ENCODE measurements at regions not wholly inside any gene's neighbourhood (a gene's known extent, or its start where the extent isn't known, plus 50 kb on each side); places are given as distances from the start of the nearest gene placed in this dataset.

- no peak for DNase-seq (ENCODE audit: low spot score)
Observed at GRCh38 chr18:8944871-8945245, 157.6 kb upstream of the NDUFV2 start.

GRCh38 chr18:8945514-8945913 is 157.0 kb upstream of the NDUFV2 start:
- DNase-seq (ENCODE audit: low spot score): no peak

- no peak for DNase-seq (ENCODE audit: low spot score)
Observed at GRCh38 chr18:8946066-8946838, 156.2 kb upstream of the NDUFV2 start.

- DNase-seq (ENCODE audit: low spot score): no peak
Observed at GRCh38 chr18:8947566-8947965, 154.9 kb upstream of the NDUFV2 start.

DNA sequence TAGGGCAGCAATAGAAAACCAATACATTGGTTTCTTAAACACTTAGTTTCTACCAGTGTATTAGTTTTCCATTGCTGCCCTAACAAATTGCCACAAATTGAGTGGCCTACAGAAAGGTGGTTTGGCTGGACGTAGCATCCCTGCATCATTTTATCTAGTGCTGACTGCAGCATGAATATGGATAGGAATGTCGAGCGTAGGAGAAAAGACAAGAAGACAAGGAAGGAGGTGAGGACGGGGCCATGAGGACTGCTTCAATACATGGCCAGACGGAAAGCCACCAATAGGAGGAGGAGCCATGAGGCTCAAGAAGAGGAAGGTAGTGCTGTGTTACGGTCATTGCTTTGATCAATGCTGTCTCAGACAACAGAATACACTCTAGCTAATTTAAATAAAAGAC is 154.5 kb upstream of the NDUFV2 start:
- no peak for DNase-seq (ENCODE audit: low spot score)

DNA sequence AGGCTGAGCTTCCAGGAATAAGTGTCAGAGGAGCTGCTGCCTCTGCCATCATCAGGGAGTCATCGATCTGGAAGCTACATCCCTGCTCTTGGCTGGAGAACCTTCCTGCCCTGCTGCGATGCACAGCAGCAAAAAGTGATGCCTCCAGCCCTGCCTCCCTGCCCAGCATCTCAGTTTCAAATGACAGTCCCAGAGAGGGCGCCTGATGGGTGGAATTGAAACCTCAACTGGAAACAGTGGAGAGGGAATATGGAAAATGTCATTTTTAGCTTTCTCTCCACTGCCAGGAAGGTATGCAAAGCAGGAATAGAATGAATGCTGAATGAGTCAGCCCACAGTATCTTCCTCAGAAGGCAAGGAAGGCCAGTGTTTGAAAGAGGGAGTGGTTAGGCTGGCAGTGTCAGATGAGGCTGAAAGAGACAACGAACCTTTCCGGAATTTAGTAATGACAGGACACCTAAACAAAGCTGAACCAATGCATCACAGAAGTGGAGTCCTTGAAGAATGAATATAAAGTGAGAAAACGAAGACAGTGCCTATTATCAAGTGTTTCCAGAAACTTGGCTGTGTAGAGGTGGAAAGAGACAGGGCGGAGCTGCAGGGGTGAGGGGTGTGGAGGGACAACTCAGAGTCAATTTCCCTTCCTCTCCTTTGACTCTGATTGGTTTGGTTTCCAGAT is 153.9 kb upstream of the NDUFV2 start:
- DNase-seq (ENCODE audit: low spot score): no peak

GRCh38 chr18:8949206-8949605 is 153.3 kb upstream of the NDUFV2 start:
- DNase-seq (ENCODE audit: low spot score): no peak

DNA sequence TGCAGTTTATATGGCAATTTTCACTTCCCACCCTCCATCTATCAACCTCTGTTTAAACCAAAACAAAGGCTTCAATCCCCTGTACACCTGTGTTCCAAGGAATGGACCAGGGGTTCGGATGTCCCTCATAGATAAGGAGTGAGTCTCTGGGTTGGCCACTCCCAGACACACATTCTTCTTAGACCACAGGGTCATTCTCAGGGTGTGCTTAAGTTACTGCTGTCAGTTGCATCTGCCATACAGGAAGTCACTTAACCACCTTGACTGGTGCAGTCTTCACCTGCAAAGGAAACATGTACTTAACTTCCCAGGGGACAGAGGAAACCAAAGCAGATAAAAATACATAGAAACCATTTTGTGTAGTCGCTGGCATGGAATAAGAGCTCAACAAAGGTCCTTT is 151.0 kb upstream of the NDUFV2 start:
- DNase-seq (ENCODE audit: low spot score): no peak

DNA sequence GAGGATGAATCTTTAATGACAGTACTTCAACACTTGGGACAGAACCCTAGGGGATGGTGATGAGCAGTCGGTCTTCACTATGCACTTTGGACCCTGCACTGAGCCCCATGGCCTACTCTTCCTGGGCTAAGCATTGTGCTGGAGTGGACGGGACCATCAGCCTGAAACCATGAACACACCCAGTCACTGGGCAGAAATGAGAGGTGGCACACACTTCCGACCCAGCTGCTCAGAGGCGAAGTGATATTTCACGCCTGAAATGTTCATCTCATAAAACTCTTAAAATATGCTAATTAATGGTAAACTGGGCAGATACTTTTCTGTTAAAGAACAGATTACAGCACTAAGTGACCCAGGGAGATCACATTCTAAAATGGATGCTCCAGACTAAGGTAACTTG is 150.3 kb upstream of the NDUFV2 start:
- no peak for DNase-seq (ENCODE audit: low spot score)

GRCh38 chr18:8952769-8953760 is 149.4 kb upstream of the NDUFV2 start:
- DNase-seq (ENCODE audit: low spot score): no peak

DNA sequence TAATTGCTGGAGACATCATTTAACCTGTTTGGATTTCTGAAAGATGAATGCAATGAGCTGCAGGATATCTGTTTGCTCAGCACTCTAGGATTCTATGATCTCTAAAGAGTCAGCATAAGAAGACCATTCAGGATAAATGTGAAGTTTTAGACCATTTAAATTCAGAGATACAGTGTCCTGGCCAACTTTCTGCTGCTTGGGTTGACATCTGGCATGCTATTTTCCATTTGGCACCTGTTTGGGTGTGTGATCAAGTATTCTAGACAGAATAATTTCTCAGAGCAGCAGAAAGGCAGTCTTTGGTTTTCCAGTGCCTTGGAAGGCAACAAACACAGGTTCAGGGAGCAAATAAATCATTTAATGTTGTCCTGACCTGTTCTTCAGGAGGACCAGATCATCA is 144.8 kb upstream of the NDUFV2 start:
- DNase-seq (ENCODE audit: low spot score): no peak

DNA sequence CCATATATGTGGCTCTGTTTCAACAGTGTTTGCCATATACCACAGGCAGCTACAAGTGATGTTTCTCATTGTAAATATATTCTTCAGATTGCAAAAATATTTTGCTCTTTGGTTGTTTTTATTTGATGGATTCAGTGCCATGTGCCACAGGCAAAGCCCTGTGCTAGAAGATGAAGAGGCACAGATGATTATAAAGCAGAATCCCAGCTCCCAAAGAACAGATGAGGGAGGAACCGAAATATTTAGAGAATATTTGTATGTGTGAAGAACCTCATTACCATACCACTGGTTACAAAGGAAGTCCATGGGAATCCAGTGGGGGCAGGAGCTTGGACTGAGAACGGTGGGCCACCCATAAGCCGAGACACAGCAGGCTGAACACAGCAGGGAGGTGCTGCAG is 143.8 kb upstream of the NDUFV2 start:
- no peak for DNase-seq (ENCODE audit: low spot score)

GRCh38 chr18:8959551-8960135 is 142.9 kb upstream of the NDUFV2 start:
- no peak for DNase-seq (ENCODE audit: low spot score)

- DNase-seq (ENCODE audit: low spot score): no peak
Observed at GRCh38 chr18:8960740-8961657, 141.5 kb upstream of the NDUFV2 start.

- DNase-seq (ENCODE audit: low spot score): no peak
Observed at GRCh38 chr18:8962192-8962779, 140.2 kb upstream of the NDUFV2 start.

GRCh38 chr18:8962855-8963635 is 139.5 kb upstream of the NDUFV2 start:
- no peak for DNase-seq (ENCODE audit: low spot score)

- DNase-seq (ENCODE audit: low spot score): no peak
Observed at GRCh38 chr18:8963876-8964275, 138.6 kb upstream of the NDUFV2 start.

- DNase-seq (ENCODE audit: low spot score): no peak
Observed at GRCh38 chr18:8965398-8965797, 137.1 kb upstream of the NDUFV2 start.

DNA sequence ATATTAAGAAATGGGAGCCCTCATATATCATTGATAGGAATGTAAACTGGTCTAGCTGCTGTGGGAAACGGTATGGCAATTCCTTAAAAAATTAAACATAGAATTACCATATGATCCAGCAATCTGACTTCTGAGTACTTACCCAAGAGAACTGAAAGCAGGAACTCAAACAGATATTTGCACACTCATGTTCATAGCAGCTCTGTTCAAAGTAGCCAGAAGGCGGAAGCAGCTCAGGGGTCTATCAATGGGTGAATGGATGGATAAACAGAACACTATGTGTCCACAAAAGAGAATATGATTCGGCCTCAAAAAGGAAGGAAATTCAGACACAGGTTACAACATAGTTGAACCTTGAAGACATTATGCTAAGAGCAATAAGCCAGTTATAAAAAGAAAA is 135.7 kb upstream of the NDUFV2 start:
- DNase-seq (ENCODE audit: low spot score): no peak

- DNase-seq (ENCODE audit: low spot score): no peak
Observed at GRCh38 chr18:8967573-8967972, 134.9 kb upstream of the NDUFV2 start.
